Myocyte (in vitro differentiated cells): ENCODE measurements at regions not wholly inside any gene's neighbourhood (a gene's known extent, or its start where the extent isn't known, plus 50 kb on each side); places are given as distances from the start of the nearest gene placed in this dataset.

Experiments used
- DNase-seq: peaks from one replicate; pipeline ENCODE4 v3.0.0-alpha.2; 2012; ENCODE audit warnings: low read depth

DNA sequence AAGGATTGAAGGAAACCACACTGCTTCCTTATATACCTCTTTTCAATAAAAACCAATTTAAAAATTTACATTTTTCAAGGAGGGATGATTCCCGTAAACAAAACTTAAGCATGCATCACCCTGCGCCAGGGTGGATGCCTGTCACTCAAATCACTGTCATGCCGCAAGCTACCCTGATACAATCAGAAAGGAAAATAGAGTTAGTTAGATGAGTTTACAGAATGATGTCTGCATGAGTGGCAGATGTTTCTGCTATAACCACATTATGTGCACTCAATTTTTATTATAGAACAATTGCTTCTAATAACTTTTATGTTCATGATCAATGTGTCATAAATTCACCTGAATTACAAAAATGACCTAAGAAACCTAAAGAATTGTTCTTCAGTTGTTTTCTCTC lies 123.4 kb upstream of the ADGRL4 start:
- DNase-seq, result no peak

DNA sequence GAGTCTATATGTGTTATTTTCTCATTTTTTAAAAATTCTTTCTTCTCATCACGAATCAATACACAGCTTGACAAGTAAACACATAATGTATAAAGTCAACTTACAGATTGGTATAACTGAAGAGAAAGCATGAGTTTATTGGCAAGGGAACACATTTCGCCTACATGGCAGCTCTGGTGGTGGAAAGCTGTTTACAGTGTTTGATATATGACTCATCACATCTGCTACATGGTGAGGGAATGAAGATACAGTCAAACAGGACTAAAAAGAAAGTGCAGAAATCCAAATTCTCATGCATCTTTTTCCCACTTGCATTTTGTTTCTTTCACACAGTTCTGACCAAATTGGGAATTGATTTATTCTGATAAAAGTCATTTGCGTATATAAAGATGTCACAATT lies 122.2 kb upstream of the ADGRL4 start:
- DNase-seq, result peak; percentile 66

DNA sequence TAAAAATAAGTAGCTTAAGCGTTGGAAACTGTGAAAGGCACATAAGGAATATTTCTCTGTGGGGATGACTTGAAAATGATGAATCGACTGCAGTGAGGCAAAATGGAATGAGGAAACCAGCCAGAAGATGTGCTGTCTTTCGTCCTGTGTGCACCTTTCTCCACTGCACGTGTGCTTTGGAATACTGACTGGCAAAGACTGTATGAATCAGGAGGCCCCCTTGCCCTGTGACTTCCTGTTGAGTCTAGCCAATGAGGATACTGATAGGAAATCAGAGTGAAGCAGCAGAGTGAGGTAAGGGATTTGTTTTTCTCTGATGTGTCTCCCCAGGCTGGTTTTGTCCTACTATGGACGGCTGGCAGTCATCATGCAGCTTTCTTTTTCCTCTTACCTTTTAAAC lies 118.2 kb upstream of the ADGRL4 start:
- no peak for DNase-seq

DNA sequence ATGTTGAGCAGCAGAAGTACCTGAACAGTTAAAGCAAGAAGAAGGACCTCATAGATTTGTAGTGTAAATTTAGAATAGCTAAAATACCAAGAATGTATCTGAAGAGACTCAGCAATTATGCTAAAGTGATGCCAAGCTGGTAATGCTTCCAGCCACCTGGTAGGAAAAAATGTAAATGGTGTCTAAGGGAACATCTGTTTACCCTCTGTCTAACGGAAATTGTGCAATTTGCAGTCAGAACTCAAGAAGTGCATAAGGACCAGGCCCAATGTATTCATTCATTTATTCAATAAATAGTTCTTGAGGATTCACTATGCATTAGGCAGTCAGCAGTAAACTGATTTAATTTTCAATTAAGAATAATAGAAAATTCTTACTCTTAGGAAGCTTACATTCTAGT lies 116.0 kb upstream of the ADGRL4 start:
- DNase-seq, result no peak

DNA sequence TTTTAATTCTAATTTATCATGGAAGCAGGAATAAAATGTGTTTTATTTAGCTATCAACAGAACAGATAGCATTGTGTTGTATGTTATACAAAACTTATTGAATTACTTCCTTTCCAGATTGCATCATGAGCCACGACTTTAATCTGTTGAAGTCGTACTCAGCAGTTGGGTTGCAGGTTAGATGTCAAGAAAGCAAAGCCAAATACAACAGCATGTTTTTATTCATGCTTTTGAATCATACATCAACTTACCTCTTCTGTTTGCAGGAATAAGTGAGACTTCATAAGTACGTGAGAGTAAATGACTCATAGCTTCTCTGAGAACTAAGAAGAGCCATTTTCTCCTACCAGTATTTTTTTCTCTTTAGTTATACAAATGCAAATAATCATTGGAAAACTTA lies 110.8 kb upstream of the ADGRL4 start:
- no peak for DNase-seq

DNA sequence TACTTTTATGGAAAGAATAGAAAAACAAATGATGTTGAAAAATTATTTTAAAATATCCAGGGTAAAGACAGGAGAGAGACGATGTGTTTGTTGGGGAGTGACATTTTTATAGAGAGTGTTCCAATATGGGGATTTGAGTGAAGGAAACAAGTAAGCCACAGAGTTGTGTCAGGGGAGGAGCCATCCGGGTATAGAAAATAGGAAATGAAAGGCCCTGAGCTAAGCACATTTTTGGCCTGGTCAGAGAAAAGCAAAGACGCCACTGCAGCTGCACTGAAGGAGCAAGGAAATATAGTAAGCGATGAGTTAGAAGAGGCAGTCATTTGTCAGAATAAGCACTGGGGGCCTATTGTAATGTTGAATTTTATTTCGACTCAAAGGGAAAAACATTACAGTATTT lies 107.3 kb upstream of the ADGRL4 start:
- no peak for DNase-seq

DNA sequence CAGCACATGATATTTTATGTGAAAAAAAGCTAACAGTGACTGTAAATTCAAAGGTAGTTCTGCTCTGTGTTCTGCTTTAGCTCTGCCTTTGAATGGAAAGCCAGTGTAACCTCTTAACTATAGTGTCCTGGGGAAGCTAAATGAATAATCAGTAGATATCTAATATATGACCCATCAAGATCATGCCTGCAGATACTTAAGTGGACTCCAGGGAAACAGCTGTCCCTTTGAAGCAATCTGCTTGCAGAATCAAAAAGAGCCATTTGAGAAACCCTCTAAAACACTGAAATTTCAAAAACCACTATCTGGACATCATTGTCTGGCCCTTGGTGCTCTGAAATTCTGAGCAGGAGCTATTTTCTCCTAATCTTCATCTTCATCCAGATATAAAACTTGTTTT lies 104.2 kb upstream of the ADGRL4 start:
- DNase-seq, result no peak

DNA sequence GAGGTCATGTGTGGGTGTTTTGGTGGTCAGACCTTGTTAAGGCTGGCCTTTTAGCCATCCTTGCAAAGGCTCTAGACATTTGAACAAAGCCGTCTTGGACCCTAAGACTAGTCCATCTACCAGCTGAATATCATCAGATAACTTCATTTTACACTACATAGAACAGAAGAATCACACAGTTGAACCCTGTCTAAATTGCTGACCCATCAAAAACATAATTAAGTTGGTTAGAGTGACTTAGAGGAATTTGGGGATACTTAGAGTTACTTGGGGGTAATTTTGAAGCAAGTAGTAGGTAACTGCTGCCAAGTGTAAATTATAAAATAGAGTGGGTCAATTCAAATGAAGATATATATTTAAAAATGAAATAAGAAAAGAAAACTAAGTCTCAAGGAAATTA lies 102.9 kb upstream of the ADGRL4 start:
- DNase-seq, result no peak

DNA sequence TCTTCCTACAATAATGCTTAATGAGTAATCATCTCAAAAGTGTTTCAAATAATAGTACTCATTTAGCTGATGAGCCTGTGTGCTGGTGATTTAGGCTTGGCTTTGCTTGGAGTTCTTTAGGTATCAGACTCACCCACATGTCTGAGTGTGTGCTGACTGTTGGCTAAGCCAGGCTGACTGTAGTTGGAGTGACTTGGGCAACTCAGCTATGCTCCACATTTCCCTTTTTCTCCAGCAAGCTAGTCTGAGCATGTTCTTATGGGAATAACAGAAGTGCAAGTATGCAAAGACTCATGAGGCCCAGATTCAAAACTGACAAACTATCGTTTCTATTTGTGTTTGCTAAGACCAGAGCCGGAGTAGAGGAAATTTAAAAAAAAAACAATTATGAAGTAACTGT lies 99.0 kb upstream of the ADGRL4 start:
- no peak for DNase-seq

DNA sequence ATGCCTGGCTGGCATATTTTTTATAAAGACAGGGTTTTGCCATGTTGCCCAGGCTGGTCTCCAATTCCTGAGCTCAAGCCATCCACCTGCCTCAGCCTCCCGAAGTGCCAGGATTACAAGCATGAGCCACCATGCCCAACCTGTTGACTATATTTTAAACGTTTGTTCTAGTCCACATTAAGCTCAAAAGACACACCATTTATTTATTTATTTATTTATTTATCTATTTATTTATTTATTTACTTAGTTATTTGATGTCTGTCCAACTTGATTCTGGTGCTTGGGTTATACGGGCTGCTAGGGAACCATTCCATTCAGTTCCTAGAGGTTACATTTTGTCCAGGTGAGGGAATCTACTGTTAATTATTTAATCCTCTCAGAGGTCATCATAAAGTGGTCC lies 98.1 kb upstream of the ADGRL4 start:
- no peak for DNase-seq

DNA sequence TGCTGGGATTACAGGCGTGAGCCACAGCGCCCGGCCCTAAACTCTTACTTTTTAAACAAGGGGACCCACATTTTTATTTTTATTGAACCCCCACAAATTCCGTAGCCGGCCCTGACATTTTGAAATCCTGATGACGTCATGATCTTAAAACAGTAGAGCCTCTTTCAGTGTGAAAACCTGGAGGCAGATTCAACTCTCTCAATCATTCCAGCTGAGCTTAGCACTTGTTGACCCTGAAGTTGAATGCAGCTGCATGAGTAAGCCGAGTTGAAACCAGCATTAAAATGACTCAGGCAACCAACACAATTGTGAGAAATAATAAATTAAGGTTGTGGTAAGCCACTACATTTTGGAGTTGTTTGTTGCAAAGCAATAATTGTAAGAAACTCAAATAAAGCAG lies 93.9 kb upstream of the ADGRL4 start:
- DNase-seq, result peak; percentile 81

DNA sequence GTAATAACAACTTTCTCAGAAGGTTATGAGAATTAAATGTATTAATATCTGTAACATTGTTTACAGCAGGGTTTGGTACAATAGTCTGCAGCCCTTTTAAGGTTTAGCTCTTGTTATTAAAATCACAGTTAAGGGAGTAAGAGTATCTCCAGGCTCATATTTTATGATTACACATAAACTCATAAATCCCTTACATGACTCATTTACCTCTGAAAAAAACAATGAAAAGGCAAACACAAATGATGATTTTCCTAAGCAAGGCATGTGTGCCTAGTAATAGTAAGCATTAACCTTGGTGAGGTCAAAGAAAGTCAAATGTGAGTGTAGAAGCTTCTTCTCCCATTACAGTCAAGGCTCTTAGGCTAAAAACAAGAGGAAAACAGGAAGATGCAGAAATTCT lies 84.5 kb upstream of the ADGRL4 start:
- DNase-seq, result peak; percentile 10

DNA sequence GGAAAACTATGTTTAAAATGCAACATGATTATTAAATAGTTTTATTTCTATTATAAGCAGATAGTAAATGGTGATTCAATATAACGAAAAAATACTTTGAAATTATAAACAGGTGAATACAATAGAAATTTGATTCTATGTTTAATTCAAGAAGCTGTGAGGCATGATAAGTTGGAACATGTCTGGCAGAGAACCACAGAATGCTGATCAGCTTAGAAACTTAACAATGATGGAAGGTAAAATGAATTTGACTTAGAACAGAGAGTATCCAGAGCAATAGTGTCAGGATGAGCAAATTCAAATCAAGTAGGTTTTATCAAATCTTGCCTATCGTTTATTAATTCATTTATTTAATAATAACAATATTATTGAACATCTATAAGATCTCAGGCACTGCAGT lies 83.4 kb upstream of the ADGRL4 start:
- no peak for DNase-seq

DNA sequence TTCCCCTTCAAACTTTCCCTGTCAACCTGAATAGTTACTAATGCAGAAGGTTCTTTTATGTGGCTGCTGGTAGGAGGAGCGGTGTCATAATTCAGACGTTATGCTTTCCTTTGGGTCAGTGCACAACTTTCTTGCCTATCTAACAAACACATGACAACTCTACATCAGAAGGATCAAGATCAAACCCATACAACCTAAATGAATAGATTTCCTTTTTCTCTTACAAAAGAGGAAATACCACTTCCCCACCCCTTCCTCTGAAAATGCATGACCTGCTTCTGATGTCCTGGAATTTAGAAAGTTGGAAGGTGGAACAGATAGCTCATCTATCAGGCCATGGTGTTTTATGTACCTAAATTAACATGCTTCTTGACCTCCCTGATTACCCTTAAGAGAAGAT lies 75.7 kb upstream of the ADGRL4 start:
- DNase-seq, result no peak

DNA sequence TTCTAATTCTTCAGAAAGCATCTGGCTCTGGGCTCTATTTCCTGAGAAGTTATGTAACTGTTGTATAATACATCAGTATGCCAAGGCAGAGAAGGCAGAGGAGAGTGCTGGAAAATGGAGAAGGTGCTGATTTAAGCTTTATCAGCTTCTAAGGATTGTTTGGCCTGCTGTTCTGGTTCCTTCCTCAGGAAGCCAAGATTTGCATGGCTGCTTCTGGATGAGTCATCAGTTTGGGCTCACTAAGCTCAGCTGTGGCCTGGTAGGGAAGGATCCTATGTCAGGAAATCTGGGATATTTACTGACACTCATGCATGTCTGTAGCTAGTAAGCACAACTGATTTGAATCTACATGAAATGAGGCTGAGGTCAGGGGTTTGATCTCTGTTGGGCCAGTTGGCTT lies 73.2 kb upstream of the ADGRL4 start:
- DNase-seq, result peak; percentile 91

DNA sequence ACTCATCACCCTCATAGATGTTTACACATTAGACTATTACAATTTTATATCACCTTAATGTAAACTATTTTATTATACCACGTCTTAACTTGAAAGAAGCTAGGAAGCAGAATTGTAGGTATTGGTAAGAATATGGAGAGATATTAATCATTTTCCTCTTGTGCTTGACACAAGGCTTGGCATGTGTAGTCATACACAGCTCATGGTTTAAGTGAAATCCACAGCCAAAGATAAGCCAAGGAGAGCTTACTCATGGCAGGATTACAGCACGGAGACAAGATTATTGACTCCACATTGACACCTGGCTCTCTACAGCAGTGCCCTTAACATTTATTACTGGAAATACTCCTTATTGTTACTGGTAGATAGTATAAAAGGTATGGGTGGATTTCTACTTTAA lies 68.4 kb upstream of the ADGRL4 start:
- no peak for DNase-seq

DNA sequence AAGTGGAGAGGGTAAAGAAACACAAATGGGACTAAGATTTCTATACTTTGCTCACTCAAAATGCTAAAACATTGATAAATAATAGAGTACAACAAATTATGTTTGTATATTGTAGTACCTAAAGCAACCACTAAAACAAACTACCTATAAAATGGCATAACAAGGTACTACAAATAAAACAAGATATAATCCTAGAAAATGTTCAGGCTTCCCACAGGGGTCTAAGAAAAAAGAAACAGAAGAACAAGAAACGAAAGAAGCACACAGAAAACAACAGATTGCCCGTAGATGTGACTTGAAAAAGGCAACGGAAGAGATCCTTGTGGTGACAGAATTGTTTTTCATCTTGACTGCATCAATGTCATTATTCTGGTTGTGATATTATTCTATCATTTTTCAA lies 63.3 kb upstream of the ADGRL4 start:
- DNase-seq, result no peak

DNA sequence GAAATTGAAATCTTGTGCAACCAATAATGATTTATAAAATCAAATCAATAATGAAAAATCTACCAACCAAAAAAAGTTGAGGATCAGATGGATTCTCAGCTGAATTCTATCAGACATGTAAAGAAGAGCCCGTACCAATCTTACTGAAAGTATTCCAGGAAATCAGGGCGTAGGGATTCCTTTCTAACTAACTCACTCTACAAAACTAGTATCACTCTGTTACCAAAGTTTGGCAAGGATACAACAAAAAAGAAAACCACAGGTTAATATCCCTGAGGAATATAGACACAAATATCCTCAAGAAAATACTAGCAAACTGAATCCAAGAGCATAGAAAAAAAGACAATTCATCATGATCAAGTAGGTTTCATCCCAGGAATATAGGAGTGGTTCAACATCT lies 52.8 kb upstream of the ADGRL4 start:
- DNase-seq, result peak; percentile 26
